Ishikawa (cell line): ENCODE measurements at regions not wholly inside any gene's neighbourhood (a gene's known extent, or its start where the extent isn't known, plus 50 kb on each side); places are given as distances from the start of the nearest gene placed in this dataset.

Experiments
- EGR1 ChIP-seq: IDR thresholded peaks from 2 replicates; pipeline ENCODE4 v1.6.1; 2012
- FOXM1 ChIP-seq: IDR thresholded peaks from 2 replicates; pipeline ENCODE4 v1.6.1; 2012; ENCODE audit warnings: low read depth, borderline replicate concordance
- NFIC ChIP-seq: IDR thresholded peaks from 2 replicates; pipeline ENCODE4 v1.6.1; 2012
- TCF12 ChIP-seq: IDR thresholded peaks from 2 replicates; pipeline ENCODE4 v1.6.1; 2012; ENCODE audit warnings: low read depth
- TEAD4 ChIP-seq: IDR thresholded peaks from 2 replicates; pipeline ENCODE4 v1.6.1; 2012
- TF ChIP-seq, protein P1 (sequence below): IDR thresholded peaks from 2 replicates; pipeline ENCODE4 v1.6.1; 2012
- TF ChIP-seq, protein P2 (sequence below): IDR thresholded peaks from 2 replicates; pipeline ENCODE4 v1.6.1; 2012

DNA sequence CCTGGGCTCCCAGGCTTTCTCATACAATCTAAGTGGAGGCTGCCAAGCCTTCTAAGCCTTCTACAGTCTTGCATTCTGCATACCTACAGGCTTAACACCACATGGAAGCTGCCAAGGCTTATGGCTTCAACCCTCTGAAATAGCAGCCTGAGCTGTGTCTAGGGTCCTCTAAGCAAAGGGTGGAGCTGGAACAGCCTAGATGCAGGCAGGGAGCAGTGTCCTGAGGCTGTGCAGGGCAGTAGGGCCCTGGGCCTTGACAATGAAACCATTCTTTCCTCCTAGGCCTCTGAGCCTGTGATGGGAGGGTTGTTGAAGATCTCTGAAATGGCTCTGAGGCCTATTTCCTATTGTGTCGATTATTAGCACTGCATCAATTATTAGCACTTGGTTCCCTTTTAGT, 150.9 kb upstream of the GRK3 start:
- TF ChIP-seq, protein P1, sequence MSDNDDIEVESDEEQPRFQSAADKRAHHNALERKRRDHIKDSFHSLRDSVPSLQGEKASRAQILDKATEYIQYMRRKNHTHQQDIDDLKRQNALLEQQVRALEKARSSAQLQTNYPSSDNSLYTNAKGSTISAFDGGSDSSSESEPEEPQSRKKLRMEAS, result no peak
- no peak for TF ChIP-seq EGR1
- TF ChIP-seq, protein P2, sequence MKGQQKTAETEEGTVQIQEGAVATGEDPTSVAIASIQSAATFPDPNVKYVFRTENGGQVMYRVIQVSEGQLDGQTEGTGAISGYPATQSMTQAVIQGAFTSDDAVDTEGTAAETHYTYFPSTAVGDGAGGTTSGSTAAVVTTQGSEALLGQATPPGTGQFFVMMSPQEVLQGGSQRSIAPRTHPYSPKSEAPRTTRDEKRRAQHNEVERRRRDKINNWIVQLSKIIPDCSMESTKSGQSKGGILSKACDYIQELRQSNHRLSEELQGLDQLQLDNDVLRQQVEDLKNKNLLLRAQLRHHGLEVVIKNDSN, result no peak
- TF ChIP-seq TCF12, result no peak
- TF ChIP-seq FOXM1, result no peak
- TF ChIP-seq NFIC, result no peak
- no peak for TF ChIP-seq TEAD4
